Bronchial epithelial cell (primary cell): ENCODE measurements at regions not wholly inside any gene's neighbourhood (a gene's known extent, or its start where the extent isn't known, plus 50 kb on each side); places are given as distances from the start of the nearest gene placed in this dataset.

Source experiments
- DNase-seq: peaks from one replicate; pipeline ENCODE4 v3.0.0-alpha.2; 2010; ENCODE audit warnings: low read depth
- FAIRE-seq: peaks from 2 replicates; lab custom pipeline; 2011; peaks lifted over from hg19 to GRCh38; lab: Jason Lieb, UNC
- H3K27me3 ChIP-seq: 2 replicates; pipeline ENCODE4 v1.5.1; 2011; ENCODE audit warnings: low read length; ENCODE audit not compliant: control insufficient read depth, insufficient read depth
- H3K36me3 ChIP-seq: 2 replicates; pipeline ENCODE4 v1.5.1; 2011; ENCODE audit warnings: low read length; ENCODE audit not compliant: control insufficient read depth, insufficient read depth
- H3K4me3 ChIP-seq: 2 replicates; pipeline ENCODE4 v1.5.1; 2011; ENCODE audit warnings: mild to moderate bottlenecking, low read depth, low read length, control low read depth
- CTCF ChIP-seq: IDR thresholded peaks from 2 replicates; pipeline ENCODE4 v1.5.1; 2011; ENCODE audit warnings: mild to moderate bottlenecking, moderate library complexity, low read length, control low read depth, inconsistent platforms; ENCODE audit not compliant: insufficient read depth, severe bottlenecking

DNA sequence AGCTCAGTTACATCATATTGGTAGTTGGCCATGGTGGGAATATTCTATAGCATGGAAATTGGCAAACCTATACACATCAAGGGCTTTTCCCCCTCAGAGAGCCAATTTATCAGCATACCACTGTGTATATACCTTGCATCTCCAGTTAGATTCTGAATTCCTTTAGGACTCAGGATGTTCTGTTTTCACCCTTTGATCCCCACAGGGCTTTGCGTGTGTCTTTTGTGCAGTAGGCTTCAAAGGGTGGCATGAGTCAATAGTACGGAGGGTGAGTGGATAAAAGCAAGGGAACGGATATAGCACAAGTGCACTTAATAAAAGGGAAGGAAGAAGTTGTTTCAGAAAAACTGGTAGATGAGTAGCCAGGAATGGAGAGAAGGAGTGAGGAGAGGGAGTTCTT lies 99.2 kb upstream of the RGMA start:
- DNase-seq (no peak), FAIRE-seq (no peak)
- Histone ChIP-seq H3K36me3 (no peaks in the 10 kb centered on the region), H3K4me3 (no peak overlapping the region), H3K27me3 (no peaks in the 10 kb centered on the region)
- TF ChIP-seq CTCF, result no peak

- Histone ChIP-seq H3K36me3 (no peaks in the 10 kb centered on the region), H3K27me3 (no peaks in the 10 kb centered on the region), H3K4me3 (no peak overlapping the region)
- FAIRE-seq, result no peak
- no peak for TF ChIP-seq CTCF
- DNase-seq, result no peak
These were observed 96.8 kb upstream of the RGMA start for GRCh38 chr15:93185796-93186195.

DNA sequence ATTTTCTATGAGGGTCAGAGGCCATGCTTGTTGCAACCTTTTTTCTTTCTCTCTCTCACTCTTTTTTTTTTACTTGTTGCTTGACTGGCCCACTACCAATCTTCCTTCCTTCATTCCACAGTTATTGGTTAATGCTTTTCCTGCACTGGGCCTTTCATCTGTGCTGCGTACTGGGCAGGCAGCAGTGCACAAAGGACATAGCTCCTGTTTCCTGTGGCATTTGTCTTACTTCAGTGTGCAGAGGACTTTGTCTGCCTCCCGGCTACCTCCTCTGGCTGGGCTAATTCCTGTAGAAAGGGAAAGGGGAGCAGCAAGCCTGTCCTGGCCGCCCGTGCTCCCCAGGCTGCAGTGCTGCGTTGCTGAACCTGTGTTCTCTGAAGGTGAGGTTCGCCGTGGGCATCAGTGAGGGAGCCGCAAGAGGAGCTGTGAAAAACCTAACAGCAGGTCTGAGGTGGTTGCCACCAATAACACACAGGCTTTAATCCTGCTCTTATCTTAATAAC lies 93.7 kb upstream of the RGMA start:
- no peaks in the 10 kb centered on the region for H3K36me3 ChIP-seq
- TF ChIP-seq CTCF, result no peak
- DNase-seq (no peak), FAIRE-seq (no peak)
- H3K27me3 ChIP-seq, result no peaks in the 10 kb centered on the region
- H3K4me3 ChIP-seq, result no peak overlapping the region

- no peaks in the 10 kb centered on the region for H3K36me3 ChIP-seq
- peak; percentile 40 for FAIRE-seq
- TF ChIP-seq CTCF, result no peak
- no peak for DNase-seq
- no peaks in the 10 kb centered on the region for H3K27me3 ChIP-seq
- H3K4me3 ChIP-seq, result no peak overlapping the region
These were observed 91.6 kb upstream of the RGMA start for GRCh38 chr15:93180656-93181055.

DNA sequence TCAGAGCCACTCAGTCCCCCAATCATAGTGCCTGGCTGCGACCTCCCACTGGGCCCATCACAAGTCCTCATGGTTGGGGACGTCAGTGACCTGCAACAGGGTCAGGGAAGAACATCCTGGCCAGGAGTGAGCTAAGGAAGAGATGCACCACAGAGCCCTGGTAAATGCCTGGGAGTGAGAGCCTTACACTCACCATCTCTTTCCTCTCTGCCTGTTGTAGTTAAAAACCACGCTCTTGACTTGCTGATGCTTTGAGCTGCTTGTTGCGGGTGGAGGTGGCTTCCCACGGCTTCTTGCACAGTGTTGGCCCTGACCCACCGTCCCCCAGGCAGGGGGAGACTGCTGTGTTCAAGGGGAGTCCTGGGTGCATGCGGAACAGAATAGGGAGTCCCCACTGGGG lies 91.1 kb upstream of the RGMA start:
- no peaks in the 10 kb centered on the region for H3K36me3 ChIP-seq
- FAIRE-seq, result no peak
- no peak for DNase-seq
- H3K27me3 ChIP-seq, result no peaks in the 10 kb centered on the region
- H3K4me3 ChIP-seq, result no peak overlapping the region
- TF ChIP-seq CTCF, result no peak

DNA sequence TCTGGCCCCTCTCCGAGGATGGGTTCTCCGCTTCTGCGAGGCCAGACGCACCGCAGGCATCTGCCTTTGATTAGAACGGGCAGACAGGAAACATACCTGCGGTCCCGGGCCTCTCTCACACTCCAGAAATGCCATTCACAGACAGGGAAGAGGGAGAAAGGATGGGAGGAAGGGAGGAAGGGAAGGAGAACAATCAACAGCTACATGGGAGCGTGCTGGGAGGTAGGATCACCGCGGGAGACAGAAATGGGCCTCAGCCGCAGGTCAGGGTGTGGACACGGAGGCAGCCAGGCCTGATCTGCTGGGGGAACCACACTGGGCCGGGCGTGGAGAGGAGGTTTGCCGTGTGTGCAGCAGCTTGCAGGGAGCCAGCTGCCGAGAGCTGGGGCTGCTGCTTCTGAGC lies 90.7 kb upstream of the RGMA start:
- Histone ChIP-seq H3K36me3 (no peaks in the 10 kb centered on the region), H3K27me3 (no peaks in the 10 kb centered on the region), H3K4me3 (no peak overlapping the region)
- no peak for TF ChIP-seq CTCF
- peak; percentile 28 for FAIRE-seq
- DNase-seq, result no peak
